ENCODE measurements at regions not wholly inside any gene's neighbourhood (a gene's known extent, or its start where the extent isn't known, plus 50 kb on each side); places are given as distances from the start of the nearest gene placed in this dataset.
"Not testable (repeated sequence)": the region's sequence is repeated elsewhere in the genome, so short reads cannot be mapped to it uniquely, and the experiment has no call there.

- Histone ChIP-seq H3K27me3 (ENCODE audit: insufficient read depth in 3 of 3, low read length in 2 of 3) (no peaks in the 10 kb centered on the region), H3K9me3 (no peaks in the 10 kb centered on the region), H3K4me3 (no peak overlapping the region), H3K27ac (no peak overlapping the region), H3K36me3 (ENCODE audit: insufficient read depth in 1 of 2, low read depth in 1 of 2) (no peaks in the 10 kb centered on the region), H3K4me1 (no peaks in the 10 kb centered on the region)
- WGBS, 3 donors, result 89 to 93% (median 92%) methylated on average over 3 of the region's 3 CpGs
- no peak for DNase-seq
- no peak for TF ChIP-seq CTCF (IDR thresholded peaks at IDR 0.05)
- intact Hi-C loops (cut with DNase I), result no loop called here
- ATAC-seq, result no peak
Measured at GRCh38 chr2:236917164-236917563, 168.5 kb upstream of the COPS8 start.

GRCh38 chr2:236918545-236918944, 167.1 kb upstream of the COPS8 start:
- no peaks in the 10 kb centered on the region for H3K4me1 ChIP-seq
- ATAC-seq (no peak), DNase-seq (no peak)
- TF ChIP-seq CTCF (IDR thresholded peaks at IDR 0.05), result no peak
- H3K36me3 ChIP-seq (ENCODE audit: insufficient read depth in 1 of 2, low read depth in 1 of 2), result no peaks in the 10 kb centered on the region
- intact Hi-C loops (cut with DNase I), result no loop called here
- no peak overlapping the region for H3K4me3 ChIP-seq
- H3K9me3 ChIP-seq, result no peaks in the 10 kb centered on the region
- no peaks in the 10 kb centered on the region for H3K27me3 ChIP-seq (ENCODE audit: insufficient read depth in 3 of 3, low read length in 2 of 3)
- 29 to 38% (median 32%) methylated on average over 9 of the region's 9 CpGs for WGBS, 3 donors
- H3K27ac ChIP-seq, result no peak overlapping the region

- DNase-seq (no peak), ATAC-seq (no peak)
- 82 to 86% (median 84%) methylated on average over 9 of the region's 9 CpGs for WGBS, 3 donors
- intact Hi-C loops (cut with DNase I), result no loop called here
- Histone ChIP-seq H3K4me3 (no peak overlapping the region), H3K4me1 (no peaks in the 10 kb centered on the region), H3K27ac (no peak overlapping the region), H3K36me3 (ENCODE audit: insufficient read depth in 1 of 2, low read depth in 1 of 2) (no peaks in the 10 kb centered on the region), H3K9me3 (no peaks in the 10 kb centered on the region), H3K27me3 (ENCODE audit: insufficient read depth in 3 of 3, low read length in 2 of 3) (no peaks in the 10 kb centered on the region)
- no peak for TF ChIP-seq CTCF (IDR thresholded peaks at IDR 0.05)
Measured at GRCh38 chr2:236919209-236919608, 166.5 kb upstream of the COPS8 start.

- DNase-seq; H3K4me3 ChIP-seq; H3K9me3 ChIP-seq; H3K4me1 ChIP-seq; intact Hi-C loops (cut with DNase I); H3K27ac ChIP-seq; H3K36me3 ChIP-seq (ENCODE audit: insufficient read depth in 1 of 2, low read depth in 1 of 2); ATAC-seq; H3K27me3 ChIP-seq (ENCODE audit: insufficient read depth in 3 of 3, low read length in 2 of 3): not testable (repeated sequence)
- 93 to 94% (median 93%) methylated on average over 11 of the region's 11 CpGs for WGBS, 3 donors
Measured at GRCh38 chr2:236919801-236920379, 165.8 kb upstream of the COPS8 start.

GRCh38 chr2:236922061-236922460, 163.6 kb upstream of the COPS8 start:
- DNase-seq, result no peak
- WGBS, 3 donors, result 89 to 97% (median 90%) methylated on average over 7 of the region's 7 CpGs
- intact Hi-C loops (cut with DNase I), result no loop called here
- no peaks in the 10 kb centered on the region for H3K27me3 ChIP-seq (ENCODE audit: insufficient read depth in 3 of 3, low read length in 2 of 3)
- TF ChIP-seq CTCF (IDR thresholded peaks at IDR 0.05), result no peak
- H3K9me3 ChIP-seq, result no peaks in the 10 kb centered on the region
- no peak overlapping the region for H3K4me3 ChIP-seq
- no peaks in the 10 kb centered on the region for H3K4me1 ChIP-seq
- ATAC-seq, result no peak
- no peak overlapping the region for H3K27ac ChIP-seq
- H3K36me3 ChIP-seq (ENCODE audit: insufficient read depth in 1 of 2, low read depth in 1 of 2), result no peaks in the 10 kb centered on the region

All from psoas muscle (tissue), 7 donors.